Loucy (cell line): ENCODE measurements at regions not wholly inside any gene's neighbourhood (a gene's known extent, or its start where the extent isn't known, plus 50 kb on each side); places are given as distances from the start of the nearest gene placed in this dataset.
A peak's percentile ranks its signal among the peaks of the same experiment; 100 is the strongest.

ENCODE experiments used
- CTCF ChIP-seq: fragments of 200-600 bp; sonication (generic); conservative IDR thresholded peaks from 2 replicates; pipeline ENCODE4 v1.5.1; 2014; ENCODE audit warnings: mild to moderate bottlenecking, antibody characterized with exemption, low read length
- EZH2phosphoT487 ChIP-seq: fragments of 200-600 bp; IDR thresholded peaks from 2 replicates; pipeline ENCODE4 v1.6.1; 2018; ENCODE audit warnings: antibody characterized with exemption, mild to moderate bottlenecking, moderate library complexity, borderline replicate concordance

DNA sequence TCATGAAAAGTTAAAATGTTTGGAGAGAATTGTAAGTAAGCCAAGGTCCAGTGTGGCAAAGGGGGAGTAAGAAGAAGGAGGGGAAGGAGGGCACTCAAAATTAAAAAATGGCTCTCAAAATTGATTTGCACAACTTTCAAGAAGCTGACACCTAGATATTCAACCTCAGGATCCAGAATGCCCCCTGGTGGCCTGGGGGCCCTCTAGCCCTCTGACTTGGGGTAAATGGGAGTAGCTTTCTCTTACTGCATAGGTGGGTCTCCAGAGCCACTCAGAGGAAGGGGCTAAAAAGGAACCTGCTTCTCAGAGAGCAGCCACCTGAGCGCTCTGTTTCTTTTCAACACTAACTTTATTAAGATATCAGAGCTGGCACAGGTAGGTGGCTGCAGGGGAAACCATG lies 968.5 kb downstream of the BCL11A start:
- TF ChIP-seq CTCF (peak; percentile 69), EZH2phosphoT487 (no peak)
